Progenitor cell of endocrine pancreas (in vitro differentiated cells): ENCODE measurements at regions not wholly inside any gene's neighbourhood (a gene's known extent, or its start where the extent isn't known, plus 50 kb on each side); places are given as distances from the start of the nearest gene placed in this dataset.

Experiments used
- DNase-seq: peaks from one replicate; pipeline ENCODE4 v3.0.0; 2021; ENCODE audit warnings: low spot score; ENCODE audit not compliant: unreplicated experiment
- H3K27ac Mint-ChIP-seq: 2 replicates; pipeline ENCODE4 v1.8.0; 2021; ENCODE audit warnings: mild to moderate bottlenecking, moderate library complexity, mixed read lengths
- H3K27me3 Mint-ChIP-seq: 2 replicates; pipeline ENCODE4 v1.8.0; 2021; ENCODE audit warnings: mixed read lengths
- H3K36me3 Mint-ChIP-seq: 2 replicates; pipeline ENCODE4 v1.8.0; 2022; ENCODE audit warnings: mixed read lengths; ENCODE audit not compliant: insufficient read depth
- H3K4me1 Mint-ChIP-seq: 2 replicates; pipeline ENCODE4 v1.8.0; 2021; ENCODE audit warnings: low read depth, mixed read lengths
- H3K4me3 Mint-ChIP-seq: 2 replicates; pipeline ENCODE4 v1.8.0; 2021; ENCODE audit warnings: low read depth, mild to moderate bottlenecking, moderate library complexity, mixed read lengths
- H3K9me3 Mint-ChIP-seq: 2 replicates; pipeline ENCODE4 v1.8.0; 2021; ENCODE audit warnings: low read depth, mixed read lengths
- CTCF ChIP-seq: fragments of 200-600 bp; sonication (generic); IDR thresholded peaks from one replicate; pipeline ENCODE4 v1.5.0; 2021; ENCODE audit warnings: antibody characterized with exemption, mild to moderate bottlenecking; ENCODE audit not compliant: unreplicated experiment

GRCh38 chr16:64292161-64292560 lies 829.7 kb downstream of the CDH11 start:
- Mint-ChIP-seq H3K27me3 (no peaks in the 10 kb centered on the region), H3K4me3 (no peak overlapping the region), H3K36me3 (no peaks in the 10 kb centered on the region), H3K9me3 (peaks cover 2% of the 10 kb centered on the region), H3K27ac (no peak overlapping the region), H3K4me1 (no peaks in the 10 kb centered on the region)
- DNase-seq: no peak
- TF ChIP-seq CTCF: no peak

GRCh38 chr16:64290461-64290860 lies 831.4 kb downstream of the CDH11 start:
- no peaks in the 10 kb centered on the region for H3K36me3 Mint-ChIP-seq
- no peaks in the 10 kb centered on the region for H3K4me1 Mint-ChIP-seq
- no peaks in the 10 kb centered on the region for H3K9me3 Mint-ChIP-seq
- no peak overlapping the region for H3K4me3 Mint-ChIP-seq
- no peak for TF ChIP-seq CTCF
- no peak for DNase-seq
- H3K27ac Mint-ChIP-seq: no peak overlapping the region
- H3K27me3 Mint-ChIP-seq: no peaks in the 10 kb centered on the region

- no peaks in the 10 kb centered on the region for H3K36me3 Mint-ChIP-seq
- H3K27ac Mint-ChIP-seq: no peak overlapping the region
- no peaks in the 10 kb centered on the region for H3K4me1 Mint-ChIP-seq
- no peaks in the 10 kb centered on the region for H3K9me3 Mint-ChIP-seq
- no peak for TF ChIP-seq CTCF
- H3K4me3 Mint-ChIP-seq: no peak overlapping the region
- no peak for DNase-seq
- no peaks in the 10 kb centered on the region for H3K27me3 Mint-ChIP-seq
Measured at GRCh38 chr16:64287655-64288528, 834.0 kb downstream of the CDH11 start.

GRCh38 chr16:64282181-64282580 lies 839.7 kb downstream of the CDH11 start:
- peaks cover 9% of the 10 kb centered on the region for H3K4me1 Mint-ChIP-seq
- DNase-seq: no peak
- no peaks in the 10 kb centered on the region for H3K36me3 Mint-ChIP-seq
- no peak overlapping the region for H3K27ac Mint-ChIP-seq
- no peaks in the 10 kb centered on the region for H3K27me3 Mint-ChIP-seq
- no peak for TF ChIP-seq CTCF
- no peaks in the 10 kb centered on the region for H3K9me3 Mint-ChIP-seq
- H3K4me3 Mint-ChIP-seq: no peak overlapping the region

- Mint-ChIP-seq H3K36me3 (no peaks in the 10 kb centered on the region), H3K4me1 (peaks cover 9% of the 10 kb centered on the region), H3K27me3 (no peaks in the 10 kb centered on the region), H3K9me3 (no peaks in the 10 kb centered on the region), H3K27ac (no peak overlapping the region), H3K4me3 (no peak overlapping the region)
- DNase-seq: no peak
- TF ChIP-seq CTCF: no peak
Measured at GRCh38 chr16:64280317-64280716, 841.5 kb downstream of the CDH11 start.
